ENCODE measurements at regions not wholly inside any gene's neighbourhood (a gene's known extent, or its start where the extent isn't known, plus 50 kb on each side); places are given as distances from the start of the nearest gene placed in this dataset.

DNA sequence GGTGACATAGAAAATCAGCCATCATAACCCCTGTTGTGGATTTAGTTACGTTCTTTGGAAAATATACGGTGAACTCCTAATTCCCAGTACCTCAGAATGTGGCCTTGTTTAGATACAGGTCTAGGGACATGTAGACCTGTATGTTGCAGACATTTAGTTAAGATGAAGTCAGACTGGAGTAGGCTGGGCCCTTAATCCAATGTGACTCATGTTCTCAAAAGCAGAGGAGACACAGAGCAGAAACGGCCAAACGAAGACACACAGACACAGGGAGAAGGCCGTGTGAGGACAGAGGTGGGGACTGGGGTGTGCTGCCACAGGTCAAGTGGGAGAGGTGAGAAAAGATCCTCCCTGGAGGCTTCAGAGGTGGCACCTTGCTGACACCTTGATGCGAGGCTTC is 119.0 kb upstream of the PROK2 start:
- Histone ChIP-seq H3K4me3 (ENCODE audit: low read length) (no peak overlapping the region), H3K9me3 (ENCODE audit: low read length) (no peaks in the 10 kb centered on the region), H3K4me1 (ENCODE audit: insufficient read depth, low read length) (no peaks in the 10 kb centered on the region), H3K27me3 (ENCODE audit: insufficient read depth, low read length) (no peaks in the 10 kb centered on the region), H3K36me3 (ENCODE audit: insufficient read depth, low read length) (no peaks in the 10 kb centered on the region), H2AFZ (ENCODE audit: low read depth, low read length) (no peak overlapping the region)

DNA sequence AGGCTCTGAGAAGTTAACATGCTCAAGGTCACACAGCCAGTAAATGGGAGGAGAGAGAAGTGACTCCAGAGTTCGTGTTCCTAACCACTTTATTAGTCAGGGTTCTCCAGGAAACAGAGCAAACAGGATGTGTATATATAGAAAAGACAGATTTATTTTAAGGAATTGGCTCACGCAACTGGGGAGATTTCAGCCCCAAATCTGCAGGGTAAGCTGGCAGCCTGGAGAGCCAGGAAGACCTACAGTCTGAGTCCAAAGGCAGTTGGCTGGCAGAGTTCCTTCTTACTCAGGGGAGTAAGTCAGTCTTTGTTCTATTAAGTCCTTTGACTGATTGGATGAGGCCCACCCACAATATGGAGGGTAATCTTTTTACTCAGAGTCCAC is 118.2 kb upstream of the PROK2 start:
- Histone ChIP-seq H3K4me3 (ENCODE audit: low read length) (no peak overlapping the region), H3K27me3 (ENCODE audit: insufficient read depth, low read length) (no peaks in the 10 kb centered on the region), H2AFZ (ENCODE audit: low read depth, low read length) (no peak overlapping the region), H3K36me3 (ENCODE audit: insufficient read depth, low read length) (no peaks in the 10 kb centered on the region), H3K9me3 (ENCODE audit: low read length) (no peaks in the 10 kb centered on the region), H3K4me1 (ENCODE audit: insufficient read depth, low read length) (no peaks in the 10 kb centered on the region)

DNA sequence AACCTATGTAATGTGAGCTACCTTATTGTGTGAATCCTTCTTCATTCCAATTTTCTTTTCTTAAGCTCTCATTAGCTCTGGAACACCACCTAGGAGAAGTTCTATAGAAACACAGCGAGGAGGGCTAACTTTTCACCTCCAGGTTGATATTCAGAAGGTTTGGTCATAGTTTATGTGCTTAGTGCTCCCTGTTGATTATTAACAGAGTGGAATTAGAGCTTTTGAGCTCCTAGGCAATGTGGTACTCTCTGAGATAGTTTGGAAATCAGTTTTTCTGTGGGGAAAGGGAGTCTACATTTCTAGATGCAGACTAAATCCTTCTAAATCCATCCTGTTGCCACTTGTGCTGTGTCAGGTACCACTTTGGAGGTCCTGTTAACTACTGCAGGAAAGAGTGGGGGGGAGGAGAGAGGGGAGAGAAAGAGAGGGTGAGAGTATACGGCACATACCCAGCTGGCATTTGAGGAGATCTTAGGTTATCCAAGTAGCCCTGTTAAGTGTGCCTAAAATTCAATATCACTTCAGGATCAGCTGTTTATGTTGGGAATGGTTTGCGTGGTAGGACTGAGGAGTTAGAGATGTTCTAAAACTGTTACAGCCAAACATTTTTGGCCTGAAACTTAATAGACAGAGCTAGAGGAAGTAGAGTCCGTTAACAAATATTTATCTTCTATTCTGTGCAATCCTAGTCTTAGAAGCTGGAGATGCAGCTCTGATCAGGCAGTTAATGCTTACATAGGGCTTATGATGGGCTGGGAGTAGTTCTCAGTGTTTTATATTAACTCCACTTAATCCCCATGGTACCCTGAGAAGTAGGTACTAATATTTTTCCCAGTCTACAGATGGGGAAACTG is 117.5 kb upstream of the PROK2 start:
- no peak overlapping the region for H3K4me3 ChIP-seq (ENCODE audit: low read length)
- H3K4me1 ChIP-seq (ENCODE audit: insufficient read depth, low read length) = no peaks in the 10 kb centered on the region
- H2AFZ ChIP-seq (ENCODE audit: low read depth, low read length) = no peak overlapping the region
- no peaks in the 10 kb centered on the region for H3K9me3 ChIP-seq (ENCODE audit: low read length)
- no peaks in the 10 kb centered on the region for H3K36me3 ChIP-seq (ENCODE audit: insufficient read depth, low read length)
- no peaks in the 10 kb centered on the region for H3K27me3 ChIP-seq (ENCODE audit: insufficient read depth, low read length)

GRCh38 chr3:71901645-71902044 is 116.7 kb upstream of the PROK2 start:
- H3K27me3 ChIP-seq (ENCODE audit: insufficient read depth, low read length) = no peaks in the 10 kb centered on the region
- no peaks in the 10 kb centered on the region for H3K4me1 ChIP-seq (ENCODE audit: insufficient read depth, low read length)
- H2AFZ ChIP-seq (ENCODE audit: low read depth, low read length) = no peak overlapping the region
- H3K9me3 ChIP-seq (ENCODE audit: low read length) = no peaks in the 10 kb centered on the region
- no peak overlapping the region for H3K4me3 ChIP-seq (ENCODE audit: low read length)
- H3K36me3 ChIP-seq (ENCODE audit: insufficient read depth, low read length) = no peaks in the 10 kb centered on the region

GRCh38 chr3:71900057-71900456 is 115.1 kb upstream of the PROK2 start:
- Histone ChIP-seq H3K9me3 (ENCODE audit: low read length) (no peaks in the 10 kb centered on the region), H3K36me3 (ENCODE audit: insufficient read depth, low read length) (no peaks in the 10 kb centered on the region), H3K4me3 (ENCODE audit: low read length) (no peak overlapping the region), H3K4me1 (ENCODE audit: insufficient read depth, low read length) (no peaks in the 10 kb centered on the region), H2AFZ (ENCODE audit: low read depth, low read length) (no peak overlapping the region), H3K27me3 (ENCODE audit: insufficient read depth, low read length) (no peaks in the 10 kb centered on the region)

DNA sequence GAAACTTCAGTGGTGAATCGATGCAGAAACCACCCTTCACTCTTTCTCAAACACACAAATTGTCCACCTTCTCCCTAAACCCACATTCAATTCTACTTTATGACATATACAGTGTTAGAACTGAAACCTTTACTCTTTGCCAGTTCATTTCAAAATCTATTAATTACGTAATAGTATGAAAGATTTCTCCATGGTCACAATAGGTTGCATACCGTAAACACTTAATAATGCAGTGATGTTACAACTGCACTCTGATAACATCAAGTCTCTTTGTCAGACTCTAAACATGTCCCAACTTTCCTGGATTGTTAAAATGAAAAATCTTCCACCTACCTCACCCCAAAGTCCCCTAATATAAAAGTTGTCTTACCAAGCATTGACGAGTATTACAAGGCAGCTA is 111.8 kb upstream of the PROK2 start:
- H3K4me3 ChIP-seq (ENCODE audit: low read length) = no peak overlapping the region
- no peaks in the 10 kb centered on the region for H3K36me3 ChIP-seq (ENCODE audit: insufficient read depth, low read length)
- no peaks in the 10 kb centered on the region for H3K27me3 ChIP-seq (ENCODE audit: insufficient read depth, low read length)
- no peaks in the 10 kb centered on the region for H3K4me1 ChIP-seq (ENCODE audit: insufficient read depth, low read length)
- no peak overlapping the region for H2AFZ ChIP-seq (ENCODE audit: low read depth, low read length)
- no peaks in the 10 kb centered on the region for H3K9me3 ChIP-seq (ENCODE audit: low read length)

DNA sequence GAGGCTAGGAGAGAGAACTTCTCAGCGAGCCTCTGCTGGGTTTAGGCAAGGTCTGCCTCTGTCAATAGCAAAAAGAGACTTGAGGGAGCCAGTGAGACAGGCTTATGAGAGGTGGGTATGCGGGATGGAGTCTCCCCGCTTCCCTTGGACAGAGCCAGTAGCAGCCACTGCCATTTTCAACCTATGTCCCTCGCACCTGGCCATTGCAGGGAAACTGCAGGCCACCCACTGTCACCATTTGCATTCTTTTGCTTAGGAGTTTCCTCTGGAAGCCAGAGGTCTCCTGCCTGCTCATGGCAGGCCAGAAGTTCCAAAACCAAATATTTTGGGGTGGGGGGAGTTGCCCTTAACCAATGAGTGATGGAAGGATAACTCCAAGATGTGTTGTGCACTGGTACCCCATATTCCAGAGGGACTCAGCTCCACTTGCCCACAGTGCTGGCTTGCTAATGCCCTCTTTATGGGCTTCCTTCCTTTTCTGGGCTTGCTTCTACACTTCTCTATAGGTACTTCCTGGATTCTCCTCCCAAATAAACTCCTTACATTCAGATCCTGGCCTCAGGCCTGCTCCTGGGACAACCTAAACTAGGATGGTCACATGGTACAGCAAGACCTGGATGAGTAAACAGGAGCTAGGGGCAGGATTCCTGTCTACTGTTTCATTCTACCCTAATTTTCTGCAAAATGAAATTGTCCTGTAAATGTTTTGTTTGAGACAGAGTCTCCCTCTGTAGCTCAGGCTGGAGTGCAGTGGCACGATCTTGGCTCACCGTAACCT is 108.9 kb upstream of the PROK2 start:
- Histone ChIP-seq H2AFZ (ENCODE audit: low read depth, low read length) (no peak overlapping the region), H3K9me3 (ENCODE audit: low read length) (no peaks in the 10 kb centered on the region), H3K27me3 (ENCODE audit: insufficient read depth, low read length) (no peaks in the 10 kb centered on the region), H3K4me1 (ENCODE audit: insufficient read depth, low read length) (no peaks in the 10 kb centered on the region), H3K4me3 (ENCODE audit: low read length) (no peak overlapping the region), H3K36me3 (ENCODE audit: insufficient read depth, low read length) (no peaks in the 10 kb centered on the region)

- Histone ChIP-seq H3K27me3 (ENCODE audit: insufficient read depth, low read length) (no peaks in the 10 kb centered on the region), H2AFZ (ENCODE audit: low read depth, low read length) (no peak overlapping the region), H3K9me3 (ENCODE audit: low read length) (no peaks in the 10 kb centered on the region), H3K4me1 (ENCODE audit: insufficient read depth, low read length) (no peaks in the 10 kb centered on the region), H3K4me3 (ENCODE audit: low read length) (no peak overlapping the region), H3K36me3 (ENCODE audit: insufficient read depth, low read length) (no peaks in the 10 kb centered on the region)
These were observed 108.2 kb upstream of the PROK2 start for GRCh38 chr3:71893122-71893521.

DNA sequence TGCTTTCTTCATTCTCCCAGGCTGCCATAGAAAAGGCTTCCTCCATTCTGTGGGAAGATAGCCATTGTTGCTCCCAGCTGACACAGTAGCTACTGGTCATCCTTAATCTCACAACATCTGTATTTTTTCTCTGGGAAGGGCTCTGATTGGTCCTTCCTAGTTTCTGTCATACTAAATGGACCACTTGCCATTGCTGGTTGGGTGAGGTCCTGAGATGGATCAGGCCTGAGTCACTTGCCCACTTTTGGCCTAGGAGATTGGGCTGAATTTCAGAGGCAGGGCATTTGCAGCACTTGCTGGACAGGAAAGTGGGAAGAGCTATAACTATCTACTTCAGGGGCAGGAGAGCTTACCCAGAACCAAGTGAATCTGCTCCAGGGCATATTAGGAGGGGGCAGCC is 106.5 kb upstream of the PROK2 start:
- H2AFZ ChIP-seq (ENCODE audit: low read depth, low read length) = no peak overlapping the region
- H3K36me3 ChIP-seq (ENCODE audit: insufficient read depth, low read length) = no peaks in the 10 kb centered on the region
- no peaks in the 10 kb centered on the region for H3K9me3 ChIP-seq (ENCODE audit: low read length)
- no peaks in the 10 kb centered on the region for H3K27me3 ChIP-seq (ENCODE audit: insufficient read depth, low read length)
- H3K4me3 ChIP-seq (ENCODE audit: low read length) = no peak overlapping the region
- H3K4me1 ChIP-seq (ENCODE audit: insufficient read depth, low read length) = no peaks in the 10 kb centered on the region

- no peak overlapping the region for H3K4me3 ChIP-seq (ENCODE audit: low read length)
- H3K27me3 ChIP-seq (ENCODE audit: insufficient read depth, low read length) = no peaks in the 10 kb centered on the region
- peaks cover 4% of the 10 kb centered on the region for H3K4me1 ChIP-seq (ENCODE audit: insufficient read depth, low read length)
- H3K36me3 ChIP-seq (ENCODE audit: insufficient read depth, low read length) = no peaks in the 10 kb centered on the region
- no peaks in the 10 kb centered on the region for H3K9me3 ChIP-seq (ENCODE audit: low read length)
- no peak overlapping the region for H2AFZ ChIP-seq (ENCODE audit: low read depth, low read length)
These were observed 105.5 kb upstream of the PROK2 start for GRCh38 chr3:71890356-71890931.

DNA sequence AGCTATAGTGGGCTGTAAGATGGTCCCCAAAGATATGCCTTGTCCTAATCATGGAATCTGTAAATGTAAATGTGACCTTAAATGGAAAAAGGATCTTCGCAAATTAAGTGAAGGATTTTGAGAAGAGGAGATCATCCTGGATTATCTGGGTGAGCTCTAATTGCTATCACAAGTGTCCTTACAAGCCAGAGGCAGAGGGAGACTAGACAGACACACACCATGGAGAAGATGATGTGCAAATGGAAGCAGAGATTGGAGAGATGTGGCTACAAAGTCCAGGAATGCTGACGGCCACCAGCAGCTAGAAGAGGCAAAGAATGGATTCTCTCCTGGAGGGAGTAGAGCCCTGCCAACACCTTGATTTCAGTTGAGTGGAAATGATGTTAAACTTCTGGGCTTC is 102.3 kb upstream of the PROK2 start:
- H3K27me3 ChIP-seq (ENCODE audit: insufficient read depth, low read length) = no peaks in the 10 kb centered on the region
- H3K4me3 ChIP-seq (ENCODE audit: low read length) = no peak overlapping the region
- no peaks in the 10 kb centered on the region for H3K9me3 ChIP-seq (ENCODE audit: low read length)
- no peaks in the 10 kb centered on the region for H3K36me3 ChIP-seq (ENCODE audit: insufficient read depth, low read length)
- peaks cover 10% of the 10 kb centered on the region for H3K4me1 ChIP-seq (ENCODE audit: insufficient read depth, low read length)
- H2AFZ ChIP-seq (ENCODE audit: low read depth, low read length) = no peak overlapping the region

DNA sequence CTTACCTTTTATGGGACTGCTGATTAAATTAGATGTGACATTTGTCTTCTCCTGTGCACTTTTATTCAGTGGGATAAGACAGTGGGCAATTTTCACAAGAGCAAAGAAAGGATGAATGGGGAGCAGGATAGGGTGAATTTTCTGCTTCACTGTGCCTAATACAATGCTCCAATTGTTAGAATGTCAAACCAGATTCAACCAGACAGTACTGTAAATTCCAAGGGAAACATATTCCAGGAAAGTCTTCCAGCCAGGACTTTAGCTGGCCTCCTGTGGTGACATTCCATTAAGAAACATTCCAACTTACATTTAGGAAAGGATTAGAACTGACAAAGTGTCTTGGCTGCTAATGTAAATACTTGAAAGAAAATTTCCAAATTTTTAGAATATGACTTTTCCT is 100.1 kb upstream of the PROK2 start:
- H3K36me3 ChIP-seq (ENCODE audit: insufficient read depth, low read length) = no peaks in the 10 kb centered on the region
- H2AFZ ChIP-seq (ENCODE audit: low read depth, low read length) = no peak overlapping the region
- peaks cover 10% of the 10 kb centered on the region for H3K4me1 ChIP-seq (ENCODE audit: insufficient read depth, low read length)
- H3K9me3 ChIP-seq (ENCODE audit: low read length) = no peaks in the 10 kb centered on the region
- H3K4me3 ChIP-seq (ENCODE audit: low read length) = no peak overlapping the region
- no peaks in the 10 kb centered on the region for H3K27me3 ChIP-seq (ENCODE audit: insufficient read depth, low read length)

GRCh38 chr3:71881732-71882131 is 96.8 kb upstream of the PROK2 start:
- Histone ChIP-seq H3K27me3 (ENCODE audit: insufficient read depth, low read length) (peaks cover 2% of the 10 kb centered on the region), H3K4me1 (ENCODE audit: insufficient read depth, low read length) (peaks cover 10% of the 10 kb centered on the region), H3K4me3 (ENCODE audit: low read length) (no peak overlapping the region), H3K9me3 (ENCODE audit: low read length) (no peaks in the 10 kb centered on the region), H3K36me3 (ENCODE audit: insufficient read depth, low read length) (no peaks in the 10 kb centered on the region), H2AFZ (ENCODE audit: low read depth, low read length) (no peak overlapping the region)

Measured in neuron (in vitro differentiated cells).